Adrenal gland (tissue), 5 donors: ENCODE measurements at regions not wholly inside any gene's neighbourhood (a gene's known extent, or its start where the extent isn't known, plus 50 kb on each side); places are given as distances from the start of the nearest gene placed in this dataset.

Experiments used
- POLR2A ChIP-seq, 2 donors: fragments of 450-650 bp; IDR thresholded peaks; one replicate each; pipeline ENCODE4 v1.6.1; 2017; ENCODE audit warnings: antibody characterized with exemption in 2 of 2, mild to moderate bottlenecking in 2 of 2, moderate library complexity in 1 of 2
- TF ChIP-seq, protein P1 (sequence below), 6 experiments: fragments of 450-650 bp in 4 of 6; fragments of 200-600 bp in 2 of 6; sonication (generic) in 1 of 6; IDR thresholded peaks; 1 replicate in 5 of 6; 2 replicates in 1 of 6; pipeline versions ENCODE4 v1.5.1 to v1.8.0; 2016 to 2021; ENCODE audit warnings: antibody characterized with exemption in 6 of 6, mild to moderate bottlenecking in 2 of 6, moderate library complexity in 1 of 6
- donor health status: DM: no; HTN: no; CAD: no.

DNA sequence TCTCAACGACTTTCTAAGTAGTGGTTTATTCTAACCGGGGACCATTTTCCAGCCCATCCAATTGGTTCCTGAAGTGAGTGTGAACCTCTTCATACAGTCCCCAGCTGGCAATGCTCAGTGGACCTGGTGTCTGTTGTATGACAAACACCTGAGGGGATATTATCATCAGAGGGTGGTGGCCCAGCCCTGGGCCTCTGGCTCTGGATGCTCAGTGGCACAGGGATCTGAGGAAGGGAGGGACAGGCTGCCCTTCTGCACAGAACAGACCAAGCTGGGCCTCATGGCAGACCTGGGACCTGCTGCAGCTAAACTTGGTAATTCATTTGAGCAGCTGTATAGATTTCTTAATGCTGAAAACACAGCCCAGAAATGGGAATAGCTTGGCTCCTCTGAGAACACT, 72.6 kb downstream of the IRX5 start:
- no peak for TF ChIP-seq POLR2A (IDR thresholded peaks at IDR 0.05)
- TF ChIP-seq, protein P1, sequence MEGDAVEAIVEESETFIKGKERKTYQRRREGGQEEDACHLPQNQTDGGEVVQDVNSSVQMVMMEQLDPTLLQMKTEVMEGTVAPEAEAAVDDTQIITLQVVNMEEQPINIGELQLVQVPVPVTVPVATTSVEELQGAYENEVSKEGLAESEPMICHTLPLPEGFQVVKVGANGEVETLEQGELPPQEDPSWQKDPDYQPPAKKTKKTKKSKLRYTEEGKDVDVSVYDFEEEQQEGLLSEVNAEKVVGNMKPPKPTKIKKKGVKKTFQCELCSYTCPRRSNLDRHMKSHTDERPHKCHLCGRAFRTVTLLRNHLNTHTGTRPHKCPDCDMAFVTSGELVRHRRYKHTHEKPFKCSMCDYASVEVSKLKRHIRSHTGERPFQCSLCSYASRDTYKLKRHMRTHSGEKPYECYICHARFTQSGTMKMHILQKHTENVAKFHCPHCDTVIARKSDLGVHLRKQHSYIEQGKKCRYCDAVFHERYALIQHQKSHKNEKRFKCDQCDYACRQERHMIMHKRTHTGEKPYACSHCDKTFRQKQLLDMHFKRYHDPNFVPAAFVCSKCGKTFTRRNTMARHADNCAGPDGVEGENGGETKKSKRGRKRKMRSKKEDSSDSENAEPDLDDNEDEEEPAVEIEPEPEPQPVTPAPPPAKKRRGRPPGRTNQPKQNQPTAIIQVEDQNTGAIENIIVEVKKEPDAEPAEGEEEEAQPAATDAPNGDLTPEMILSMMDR (IDR thresholded peaks at IDR 0.05), result no peak
